ENCODE measurements at regions not wholly inside any gene's neighbourhood (a gene's known extent, or its start where the extent isn't known, plus 50 kb on each side); places are given as distances from the start of the nearest gene placed in this dataset.

DNA sequence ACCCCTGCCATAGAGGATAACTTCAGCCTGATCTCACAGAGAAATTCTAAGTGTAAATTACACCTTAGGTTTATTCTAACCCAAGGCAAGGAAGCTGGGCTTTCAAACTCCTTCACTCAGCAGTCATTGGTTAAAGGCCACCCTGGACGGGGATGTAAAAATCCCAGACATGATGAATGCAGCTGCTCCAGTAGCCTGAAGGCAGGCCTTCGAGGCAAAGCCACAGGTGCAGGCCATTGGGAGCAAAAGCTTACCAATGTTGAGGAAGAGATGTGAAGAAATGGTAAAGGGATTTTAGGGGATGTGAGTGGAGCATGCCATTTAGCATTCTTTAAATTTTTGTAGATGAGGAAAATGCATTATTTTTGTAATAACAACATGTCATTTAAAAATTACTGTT is 514.4 kb downstream of the XYLT1 start:
- Mint-ChIP-seq H3K27me3 (peaks cover 0 to 7% (median 4%) of the 10 kb centered on the region in 5 donors), H3K4me1 (peaks cover 0 to 2% (median 0%) of the 10 kb centered on the region in 7 donors), H3K4me3 (no peak overlapping the region), H3K36me3 (peaks cover 0 to 4% (median 0%) of the 10 kb centered on the region in 5 donors), H3K9me3 (peaks cover 0 to 5% (median 0%) of the 10 kb centered on the region in 11 donors), H3K27ac (no peak overlapping the region)
- POLR2A ChIA-PET: no interaction called here
- DNase-seq: no peak
- intact Hi-C loops (cut with micrococcal nuclease): no loop called here
- ATAC-seq: no peak
- Histone ChIP-seq H3K27me3 (ENCODE audit: control insufficient read depth in 2 of 2, insufficient read depth in 2 of 2, low read length in 2 of 2) (peaks cover 0 to 4% of the 10 kb centered on the region in 2 donors), H3K4me1 (ENCODE audit: control insufficient read depth in 2 of 2, insufficient read depth in 2 of 2, low read length in 2 of 2) (no peaks in the 10 kb centered on the region), H3K9me3 (ENCODE audit: control insufficient read depth in 2 of 3, low read length in 3 of 3) (no peaks in the 10 kb centered on the region), H3K36me3 (ENCODE audit: control insufficient read depth in 2 of 3, insufficient read depth in 3 of 3, low read length in 3 of 3) (no peaks in the 10 kb centered on the region), H3K27ac (ENCODE audit: low read depth, low read length) (no peak overlapping the region), H3K4me3 (ENCODE audit: low read length) (no peak overlapping the region)
- CTCF ChIA-PET: no interaction called here

GRCh38 chr16:16960785-16961184 is 510.0 kb downstream of the XYLT1 start:
- POLR2A ChIA-PET: no interaction called here

GRCh38 chr16:16966439-16966838 is 504.3 kb downstream of the XYLT1 start:
- POLR2A ChIA-PET: no interaction called here
- ATAC-seq: no peak
- H3K4me1 Mint-ChIP-seq: peaks cover 0 to 1% (median 0%) of the 10 kb centered on the region in 7 donors

More at GRCh38 chr16:16960785-16961184, 510.0 kb downstream of the XYLT1 start:
- Histone ChIP-seq H3K27ac (ENCODE audit: low read depth, low read length) (no peak overlapping the region), H3K4me3 (ENCODE audit: low read length) (no peak overlapping the region), H3K27me3 (ENCODE audit: control insufficient read depth in 2 of 2, insufficient read depth in 2 of 2, low read length in 2 of 2) (peaks cover 0 to 4% of the 10 kb centered on the region in 2 donors), H3K4me1 (ENCODE audit: control insufficient read depth in 2 of 2, insufficient read depth in 2 of 2, low read length in 2 of 2) (no peaks in the 10 kb centered on the region), H3K36me3 (ENCODE audit: control insufficient read depth in 2 of 3, insufficient read depth in 3 of 3, low read length in 3 of 3) (no peaks in the 10 kb centered on the region), H3K9me3 (ENCODE audit: control insufficient read depth in 2 of 3, low read length in 3 of 3) (peaks cover 0 to 3% (median 0%) of the 10 kb centered on the region in 3 experiments)
- peaks cover 0 to 9% (median 8%) of the 10 kb centered on the region in 5 donors for H3K27me3 Mint-ChIP-seq
- intact Hi-C loops (cut with micrococcal nuclease): loop anchor here in 1 of 2 donors (10.0 kb wide), 1 partner anchor 54 kb away; no protein-coding TSS in a partner anchor
- CTCF ChIA-PET: no interaction called here
- no peak for ATAC-seq
- no peak overlapping the region for H3K4me3 Mint-ChIP-seq
- peaks cover 0 to 10% (median 4%) of the 10 kb centered on the region in 11 donors for H3K9me3 Mint-ChIP-seq
- peaks cover 0 to 11% (median 0%) of the 10 kb centered on the region in 5 donors for H3K36me3 Mint-ChIP-seq
- peaks cover 0 to 3% (median 0%) of the 10 kb centered on the region in 7 donors for H3K4me1 Mint-ChIP-seq
- no peak overlapping the region for H3K27ac Mint-ChIP-seq
- DNase-seq: no peak

GRCh38 chr16:16971042-16971441 is 499.7 kb downstream of the XYLT1 start:
- Mint-ChIP-seq H3K4me1 (no peaks in the 10 kb centered on the region), H3K27ac (no peak overlapping the region), H3K27me3 (peaks cover 0 to 5% (median 1%) of the 10 kb centered on the region in 5 donors), H3K9me3 (peaks cover 0 to 9% (median 0%) of the 10 kb centered on the region in 11 donors), H3K4me3 (no peak overlapping the region), H3K36me3 (no peaks in the 10 kb centered on the region)
- no peak overlapping the region for H3K4me3 ChIP-seq (ENCODE audit: low read length)
- H3K27me3 ChIP-seq (ENCODE audit: control insufficient read depth in 2 of 2, insufficient read depth in 2 of 2, low read length in 2 of 2): no peaks in the 10 kb centered on the region
- ChIA-PET POLR2A (no interaction called here), CTCF (no interaction called here)
- H3K4me1 ChIP-seq (ENCODE audit: control insufficient read depth in 2 of 2, insufficient read depth in 2 of 2, low read length in 2 of 2): no peaks in the 10 kb centered on the region
- no peak for DNase-seq
- no peaks in the 10 kb centered on the region for H3K36me3 ChIP-seq (ENCODE audit: control insufficient read depth in 2 of 3, insufficient read depth in 3 of 3, low read length in 3 of 3)
- no peak overlapping the region for H3K27ac ChIP-seq (ENCODE audit: low read depth, low read length)
- no peaks in the 10 kb centered on the region for H3K9me3 ChIP-seq (ENCODE audit: control insufficient read depth in 2 of 3, low read length in 3 of 3)
- no peak for ATAC-seq
- intact Hi-C loops (cut with micrococcal nuclease): no loop called here

More at GRCh38 chr16:16966439-16966838, 504.3 kb downstream of the XYLT1 start:
- Mint-ChIP-seq H3K9me3 (peaks cover 0 to 9% (median 5%) of the 10 kb centered on the region in 11 donors), H3K4me3 (no peak overlapping the region), H3K27ac (no peak overlapping the region), H3K27me3 (peaks cover under 1 to 9% (median 4%) of the 10 kb centered on the region in 5 donors), H3K36me3 (peaks cover 0 to 6% (median 0%) of the 10 kb centered on the region in 5 donors)
- intact Hi-C loops (cut with micrococcal nuclease): loop anchor here in 1 of 2 donors (10.0 kb wide), 1 partner anchor 48 kb away; no protein-coding TSS in a partner anchor
- no peaks in the 10 kb centered on the region for H3K27me3 ChIP-seq (ENCODE audit: control insufficient read depth in 2 of 2, insufficient read depth in 2 of 2, low read length in 2 of 2)
- no peaks in the 10 kb centered on the region for H3K36me3 ChIP-seq (ENCODE audit: control insufficient read depth in 2 of 3, insufficient read depth in 3 of 3, low read length in 3 of 3)
- H3K4me1 ChIP-seq (ENCODE audit: control insufficient read depth in 2 of 2, insufficient read depth in 2 of 2, low read length in 2 of 2): no peaks in the 10 kb centered on the region
- DNase-seq: no peak
- H3K4me3 ChIP-seq (ENCODE audit: low read length): no peak overlapping the region
- H3K9me3 ChIP-seq (ENCODE audit: control insufficient read depth in 2 of 3, low read length in 3 of 3): peaks cover 0 to 3% (median 0%) of the 10 kb centered on the region in 3 experiments
- H3K27ac ChIP-seq (ENCODE audit: low read depth, low read length): no peak overlapping the region
- CTCF ChIA-PET: no interaction called here

- no peak for ATAC-seq
- intact Hi-C loops (cut with micrococcal nuclease): no loop called here
- H3K27me3 Mint-ChIP-seq: peaks cover 0 to 5% (median 0%) of the 10 kb centered on the region in 5 donors
- H3K36me3 Mint-ChIP-seq: no peaks in the 10 kb centered on the region
- DNase-seq: no peak
- ChIA-PET POLR2A (no interaction called here), CTCF (interaction anchor here (0.6 kb wide), 1 partner anchor 106 kb away, joined by 3 read pairs; no protein-coding TSS in a partner anchor)
- Histone ChIP-seq H3K9me3 (ENCODE audit: control insufficient read depth in 2 of 3, low read length in 3 of 3) (no peaks in the 10 kb centered on the region), H3K27me3 (ENCODE audit: control insufficient read depth in 2 of 2, insufficient read depth in 2 of 2, low read length in 2 of 2) (no peaks in the 10 kb centered on the region), H3K4me3 (ENCODE audit: low read length) (no peak overlapping the region), H3K36me3 (ENCODE audit: control insufficient read depth in 2 of 3, insufficient read depth in 3 of 3, low read length in 3 of 3) (no peaks in the 10 kb centered on the region), H3K4me1 (ENCODE audit: control insufficient read depth in 2 of 2, insufficient read depth in 2 of 2, low read length in 2 of 2) (no peaks in the 10 kb centered on the region), H3K27ac (ENCODE audit: low read depth, low read length) (no peak overlapping the region)
- no peak overlapping the region for H3K4me3 Mint-ChIP-seq
- H3K27ac Mint-ChIP-seq: no peak overlapping the region
- H3K9me3 Mint-ChIP-seq: peaks cover 0 to 9% (median 0%) of the 10 kb centered on the region in 11 donors
- H3K4me1 Mint-ChIP-seq: no peaks in the 10 kb centered on the region
These were observed 497.9 kb downstream of the XYLT1 start for GRCh38 chr16:16972831-16973230.

- Histone ChIP-seq H3K4me1 (ENCODE audit: control insufficient read depth in 2 of 2, insufficient read depth in 2 of 2, low read length in 2 of 2) (no peaks in the 10 kb centered on the region), H3K27me3 (ENCODE audit: control insufficient read depth in 2 of 2, insufficient read depth in 2 of 2, low read length in 2 of 2) (no peaks in the 10 kb centered on the region), H3K4me3 (ENCODE audit: low read length) (no peak overlapping the region), H3K36me3 (ENCODE audit: control insufficient read depth in 2 of 3, insufficient read depth in 3 of 3, low read length in 3 of 3) (no peaks in the 10 kb centered on the region), H3K9me3 (ENCODE audit: control insufficient read depth in 2 of 3, low read length in 3 of 3) (no peaks in the 10 kb centered on the region), H3K27ac (ENCODE audit: low read depth, low read length) (no peak overlapping the region)
- Mint-ChIP-seq H3K27ac (no peak overlapping the region), H3K36me3 (no peaks in the 10 kb centered on the region), H3K4me1 (no peaks in the 10 kb centered on the region), H3K4me3 (no peak overlapping the region), H3K27me3 (peaks cover 0 to 2% (median 0%) of the 10 kb centered on the region in 5 donors), H3K9me3 (peaks cover 0 to 9% (median 0%) of the 10 kb centered on the region in 11 donors)
- DNase-seq (no peak), ATAC-seq (no peak)
- POLR2A ChIA-PET: no interaction called here
- intact Hi-C loops (cut with micrococcal nuclease): no loop called here
- CTCF ChIA-PET: no interaction called here
These were observed 496.8 kb downstream of the XYLT1 start for GRCh38 chr16:16973707-16974591.
